ACC112 (cell line): ENCODE measurements at regions not wholly inside any gene's neighbourhood (a gene's known extent, or its start where the extent isn't known, plus 50 kb on each side); places are given as distances from the start of the nearest gene placed in this dataset.

Experiments
- H2AFZ ChIP-seq: fragments of 200-600 bp; sonication (generic); one replicate; pipeline ENCODE4 v1.6.0; 2017; ENCODE audit warnings: antibody characterized with exemption, low read length; ENCODE audit not compliant: unreplicated experiment
- H3K27ac ChIP-seq: fragments of 200-600 bp; sonication (generic); 2 replicates; pipeline ENCODE4 v1.5.1; 2014; ENCODE audit warnings: low read depth, mild to moderate bottlenecking, antibody characterized with exemption, low read length, moderate library complexity
- H3K27me3 ChIP-seq: fragments of 200-600 bp; sonication (generic); 2 replicates; pipeline ENCODE4 v1.6.1; 2014; ENCODE audit warnings: mild to moderate bottlenecking, antibody characterized with exemption, low read length, moderate library complexity, mixed read lengths; ENCODE audit not compliant: insufficient read depth
- H3K36me3 ChIP-seq: fragments of 200-600 bp; sonication (generic); 2 replicates; pipeline ENCODE4 v1.6.1; 2016; ENCODE audit warnings: mild to moderate bottlenecking, antibody characterized with exemption, low read length, moderate library complexity, mixed read lengths; ENCODE audit not compliant: insufficient read depth
- H3K4me1 ChIP-seq: fragments of 200-600 bp; sonication (generic); one replicate; pipeline ENCODE4 v1.6.1; 2016; ENCODE audit warnings: low read length, mixed read lengths; ENCODE audit not compliant: insufficient read depth, unreplicated experiment, control insufficient read depth
- H3K4me3 ChIP-seq: fragments of 200-600 bp; sonication (generic); 2 replicates; pipeline ENCODE4 v1.5.1; 2014; ENCODE audit warnings: mild to moderate bottlenecking, low read depth, low read length
- H3K79me2 ChIP-seq: fragments of 200-600 bp; sonication (generic); one replicate; pipeline ENCODE4 v1.6.0; 2016; ENCODE audit warnings: low read length; ENCODE audit not compliant: control insufficient read depth, unreplicated experiment, insufficient read depth

GRCh38 chr4:32454482-32454881 is 1734.3 kb downstream of the PCDH7 start:
- Histone ChIP-seq H3K36me3 (no peaks in the 10 kb centered on the region), H3K27ac (no peak overlapping the region), H3K27me3 (no peaks in the 10 kb centered on the region), H3K4me3 (no peak overlapping the region), H2AFZ (no peak overlapping the region), H3K79me2 (no peaks in the 10 kb centered on the region), H3K4me1 (no peaks in the 10 kb centered on the region)

- Histone ChIP-seq H3K4me1 (no peaks in the 10 kb centered on the region), H3K36me3 (no peaks in the 10 kb centered on the region), H3K4me3 (no peak overlapping the region), H2AFZ (no peak overlapping the region), H3K27me3 (no peaks in the 10 kb centered on the region), H3K79me2 (no peaks in the 10 kb centered on the region), H3K27ac (no peak overlapping the region)
Observed at GRCh38 chr4:32455231-32455630, 1735.1 kb downstream of the PCDH7 start.

- Histone ChIP-seq H2AFZ (no peak overlapping the region), H3K4me1 (no peaks in the 10 kb centered on the region), H3K4me3 (no peak overlapping the region), H3K36me3 (no peaks in the 10 kb centered on the region), H3K27ac (no peak overlapping the region), H3K79me2 (no peaks in the 10 kb centered on the region), H3K27me3 (no peaks in the 10 kb centered on the region)
Observed at GRCh38 chr4:32460972-32461371, 1740.8 kb downstream of the PCDH7 start.

GRCh38 chr4:32462944-32463343 is 1742.8 kb downstream of the PCDH7 start:
- Histone ChIP-seq H3K36me3 (no peaks in the 10 kb centered on the region), H3K4me3 (no peak overlapping the region), H2AFZ (no peak overlapping the region), H3K4me1 (no peaks in the 10 kb centered on the region), H3K79me2 (no peaks in the 10 kb centered on the region), H3K27ac (no peak overlapping the region), H3K27me3 (no peaks in the 10 kb centered on the region)

GRCh38 chr4:32470087-32470585 is 1750.0 kb downstream of the PCDH7 start:
- H3K36me3 ChIP-seq, result no peaks in the 10 kb centered on the region
- no peaks in the 10 kb centered on the region for H3K27me3 ChIP-seq
- no peak overlapping the region for H3K4me3 ChIP-seq
- no peak overlapping the region for H2AFZ ChIP-seq
- H3K27ac ChIP-seq, result no peak overlapping the region
- no peaks in the 10 kb centered on the region for H3K79me2 ChIP-seq
- no peaks in the 10 kb centered on the region for H3K4me1 ChIP-seq

- no peak overlapping the region for H2AFZ ChIP-seq
- H3K4me3 ChIP-seq, result no peak overlapping the region
- no peaks in the 10 kb centered on the region for H3K79me2 ChIP-seq
- H3K27ac ChIP-seq, result no peak overlapping the region
- no peaks in the 10 kb centered on the region for H3K27me3 ChIP-seq
- H3K4me1 ChIP-seq, result no peaks in the 10 kb centered on the region
- no peaks in the 10 kb centered on the region for H3K36me3 ChIP-seq
Observed at GRCh38 chr4:32472918-32473317, 1752.7 kb downstream of the PCDH7 start.

- H3K79me2 ChIP-seq, result no peaks in the 10 kb centered on the region
- H3K27me3 ChIP-seq, result no peaks in the 10 kb centered on the region
- H3K36me3 ChIP-seq, result no peaks in the 10 kb centered on the region
- H2AFZ ChIP-seq, result no peak overlapping the region
- H3K4me3 ChIP-seq, result no peak overlapping the region
- no peaks in the 10 kb centered on the region for H3K4me1 ChIP-seq
- no peak overlapping the region for H3K27ac ChIP-seq
Observed at GRCh38 chr4:32475710-32476109, 1755.5 kb downstream of the PCDH7 start.

GRCh38 chr4:32477518-32477917 is 1757.3 kb downstream of the PCDH7 start:
- H3K79me2 ChIP-seq, result no peaks in the 10 kb centered on the region
- H3K36me3 ChIP-seq, result no peaks in the 10 kb centered on the region
- no peak overlapping the region for H3K4me3 ChIP-seq
- no peaks in the 10 kb centered on the region for H3K27me3 ChIP-seq
- H3K27ac ChIP-seq, result no peak overlapping the region
- H2AFZ ChIP-seq, result no peak overlapping the region
- H3K4me1 ChIP-seq, result no peaks in the 10 kb centered on the region

GRCh38 chr4:32485956-32486355 is 1765.8 kb downstream of the PCDH7 start:
- Histone ChIP-seq H3K27ac (no peak overlapping the region), H3K27me3 (no peaks in the 10 kb centered on the region), H3K36me3 (no peaks in the 10 kb centered on the region), H3K79me2 (no peaks in the 10 kb centered on the region), H3K4me3 (no peak overlapping the region), H2AFZ (no peak overlapping the region), H3K4me1 (peaks cover 3% of the 10 kb centered on the region)

GRCh38 chr4:32488690-32489089 is 1768.5 kb downstream of the PCDH7 start:
- H3K79me2 ChIP-seq, result no peaks in the 10 kb centered on the region
- no peaks in the 10 kb centered on the region for H3K27me3 ChIP-seq
- H3K27ac ChIP-seq, result no peak overlapping the region

GRCh38 chr4:32499171-32499570 is 1779.0 kb downstream of the PCDH7 start:
- Histone ChIP-seq H3K4me1 (peaks cover 5% of the 10 kb centered on the region), H2AFZ (no peak overlapping the region), H3K4me3 (no peak overlapping the region; the same call in 1 of the 2 replicates), H3K79me2 (no peaks in the 10 kb centered on the region), H3K27me3 (no peaks in the 10 kb centered on the region), H3K27ac (peak overlapping the region; percentile 80), H3K36me3 (no peaks in the 10 kb centered on the region)

More at GRCh38 chr4:32488690-32489089, 1768.5 kb downstream of the PCDH7 start:
- Histone ChIP-seq H3K36me3 (no peaks in the 10 kb centered on the region), H2AFZ (no peak overlapping the region), H3K4me1 (peaks cover 3% of the 10 kb centered on the region), H3K4me3 (no peak overlapping the region)
